Spleen (tissue), 11 donors: ENCODE measurements at regions not wholly inside any gene's neighbourhood (a gene's known extent, or its start where the extent isn't known, plus 50 kb on each side); places are given as distances from the start of the nearest gene placed in this dataset.

Experiments used
- DNase-seq: peaks from one replicate; pipeline ENCODE4 v3.0.0-alpha.2; 2020
- H3K27ac ChIP-seq, 8 donors: fragments of 200-600 bp; sonication (generic) in 7 of 8; 1 replicate in 4 of 8; 2 replicates in 4 of 8; pipeline versions ENCODE4 v1.5.0 to v1.8.0; 2016 to 2021; ENCODE audit warnings: inconsistent platforms in 4 of 8, mild to moderate bottlenecking in 4 of 8, moderate library complexity in 1 of 8
- H3K27me3 ChIP-seq, 7 donors: fragments of 200-600 bp; sonication (generic) in 6 of 7; replicated peaks in 1 of 7; 1 replicate in 4 of 7; 2 replicates in 3 of 7; pipeline versions ENCODE4 v1.5.0 to v1.8.0; 2016 to 2021; ENCODE audit warnings: inconsistent platforms in 3 of 7, mild to moderate bottlenecking in 1 of 7
- H3K36me3 ChIP-seq, 6 donors: fragments of 200-600 bp; sonication (generic) in 5 of 6; 1 replicate in 4 of 6; 2 replicates in 2 of 6; pipeline versions ENCODE4 v1.5.0 to v1.8.0; 2016 to 2021; ENCODE audit warnings: inconsistent platforms in 2 of 6
- H3K4me1 ChIP-seq, 6 donors: fragments of 200-600 bp; sonication (generic) in 5 of 6; 1 replicate in 3 of 6; 2 replicates in 3 of 6; pipeline versions ENCODE4 v1.5.0 to v1.8.0; 2016 to 2021; ENCODE audit warnings: inconsistent platforms in 3 of 6
- H3K4me3 ChIP-seq, 8 donors: fragments of 200-600 bp; sonication (generic) in 7 of 8; 1 replicate in 4 of 8; 2 replicates in 4 of 8; pipeline versions ENCODE4 v1.5.0 to v1.8.0; 2016 to 2021; ENCODE audit warnings: inconsistent platforms in 4 of 8, mild to moderate bottlenecking in 4 of 8, moderate library complexity in 2 of 8
- H3K9me3 ChIP-seq, 8 donors: fragments of 200-600 bp; sonication (generic) in 7 of 8; 1 replicate in 4 of 8; 2 replicates in 4 of 8; pipeline versions ENCODE4 v1.5.0 to v1.8.0; 2016 to 2021; ENCODE audit warnings: inconsistent platforms in 4 of 8
- CTCF ChIP-seq, 11 experiments: fragments of 200-600 bp in 7 of 11; fragments of 450-650 bp in 4 of 11; sonication (generic) in 4 of 11; IDR thresholded peaks in 8 of 11; conservative IDR thresholded peaks in 3 of 11; 1 replicate in 7 of 11; 2 replicates in 4 of 11; pipeline versions ENCODE4 v1.4.0 to v1.8.0; 2016 to 2021; ENCODE audit warnings: antibody characterized with exemption in 11 of 11, inconsistent platforms in 4 of 11, mild to moderate bottlenecking in 1 of 11
- POLR2A ChIP-seq, 3 donors: fragments of 450-650 bp; IDR thresholded peaks; one replicate each; pipeline ENCODE4 v1.5.1; 2017; ENCODE audit warnings: antibody characterized with exemption in 3 of 3, mild to moderate bottlenecking in 1 of 3
- POLR2AphosphoS5 ChIP-seq, 3 donors: sonication (generic); formaldehyde crosslinking; IDR thresholded peaks; one replicate each; pipeline ENCODE4 v1.5.1; 2017; ENCODE audit warnings: antibody characterized with exemption in 3 of 3
- WGBS, 5 donors: extraction: QIAGEN DNeasy Blood & Tissue Kit in 3 of 5; methylation state at CpG; one replicate each; pipeline versions ENCODE4 v1.1.5 to v1.1.7; 2013 to 2018; 5-methylcytosine and 5-hydroxymethylcytosine counted together
- intact Hi-C: fragments of 100-400 bp; cut with DNase I; formaldehyde crosslinking; loops from one replicate; pipeline ENCODE4 v1.15.0; 2023; ENCODE audit warnings: low total_unique reads
- donor health status: healthy with polysubstance abuse.
- donor health status: DM: no; HTN: no; CAD: no; lungs with moderate emphysema.
- donor health status: DM: no; HTN: no; CAD: no.
- donor health status: Bipolar disorder and iron deficiency.
- donor health status: healthy.
- donor health status: DM: no; HTN: no; CAD: no.
- donor health status: DM: yes; HTN: yes; CAD: no.

DNA sequence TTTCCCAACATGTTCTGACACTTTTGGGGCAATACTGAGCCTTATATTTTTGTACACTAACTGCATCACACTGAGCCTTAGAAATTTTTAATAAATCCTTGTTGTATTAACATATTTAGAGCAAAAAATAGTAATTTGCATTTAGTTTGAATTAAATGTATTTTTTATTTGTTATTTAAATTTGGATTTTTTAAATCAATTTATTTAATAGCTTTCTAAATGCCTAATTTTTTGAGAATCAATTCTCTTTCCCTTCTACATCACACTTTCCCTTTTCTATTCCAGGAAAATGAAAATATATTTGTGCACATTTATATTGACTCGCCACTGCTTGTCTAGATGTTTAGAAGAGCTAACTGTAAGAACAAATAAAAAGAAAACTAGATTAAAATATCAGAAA is 414.6 kb upstream of the POM121L12 start:
- no peak overlapping the region for H3K27ac ChIP-seq
- no peak overlapping the region for H3K4me3 ChIP-seq
- intact Hi-C loops = no loop called here
- H3K9me3 ChIP-seq = peaks cover 0 to 10% (median 0%) of the 10 kb centered on the region in 8 donors
- TF ChIP-seq POLR2A (IDR thresholded peaks at IDR 0.05) (no peak), POLR2AphosphoS5 (IDR thresholded peaks at IDR 0.05) (no peak), CTCF (IDR thresholded peaks at IDR 0.05 in 8 of 11, conservative IDR thresholded peaks at IDR 0.05 in 3 of 11) (no peak)
- H3K36me3 ChIP-seq = no peaks in the 10 kb centered on the region
- H3K27me3 ChIP-seq = no peaks in the 10 kb centered on the region
- DNase-seq = no peak
- no peaks in the 10 kb centered on the region for H3K4me1 ChIP-seq
- WGBS, 5 donors = 75 to 92% (median 85%) methylated on average over 1 of the region's 1 CpG

GRCh38 chr7:52616552-52616951 is 418.9 kb upstream of the POM121L12 start:
- DNase-seq = no peak
- H3K4me3 ChIP-seq = no peak overlapping the region
- H3K4me1 ChIP-seq = no peaks in the 10 kb centered on the region
- H3K9me3 ChIP-seq = peaks cover 0 to 5% (median 0%) of the 10 kb centered on the region in 8 donors
- TF ChIP-seq CTCF (IDR thresholded peaks at IDR 0.05 in 8 of 11, conservative IDR thresholded peaks at IDR 0.05 in 3 of 11) (no peak), POLR2A (IDR thresholded peaks at IDR 0.05) (no peak), POLR2AphosphoS5 (IDR thresholded peaks at IDR 0.05) (no peak)
- 79 to 93% (median 86%) methylated on average over 2 of the region's 2 CpGs for WGBS, 5 donors
- H3K27me3 ChIP-seq = no peaks in the 10 kb centered on the region
- no peaks in the 10 kb centered on the region for H3K36me3 ChIP-seq
- intact Hi-C loops = no loop called here
- no peak overlapping the region for H3K27ac ChIP-seq

DNA sequence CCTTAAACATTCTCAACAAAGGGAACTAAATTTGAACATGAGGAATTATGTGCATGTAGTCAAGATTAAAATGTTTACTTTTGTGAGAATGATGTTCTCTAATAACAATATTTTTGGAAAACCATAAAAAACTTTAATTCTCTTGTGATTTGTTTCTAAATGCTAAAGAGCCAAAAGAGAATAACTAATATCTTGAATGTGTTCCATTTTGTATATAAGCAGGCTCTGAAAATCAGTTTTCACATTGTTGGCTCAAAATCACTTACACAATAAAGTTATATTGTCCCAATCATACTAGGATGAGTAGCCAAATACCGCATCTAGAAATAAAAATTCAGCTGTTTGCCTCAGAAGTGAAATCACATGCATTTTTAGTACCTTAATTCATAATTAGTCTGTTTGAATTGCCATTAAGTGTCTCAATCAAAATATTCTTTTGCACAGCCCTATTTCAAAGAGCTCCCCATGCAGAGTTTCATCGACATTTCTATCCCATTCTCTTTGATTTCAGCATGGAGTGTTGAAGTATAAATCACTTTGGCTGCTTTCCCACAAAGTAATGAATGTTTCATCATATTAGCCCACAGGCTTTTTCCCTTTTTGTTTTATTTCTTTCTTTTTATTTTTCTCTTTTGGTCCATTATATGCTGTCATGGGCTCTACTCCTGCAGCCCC is 420.3 kb upstream of the POM121L12 start:
- no peaks in the 10 kb centered on the region for H3K4me1 ChIP-seq
- no peaks in the 10 kb centered on the region for H3K36me3 ChIP-seq
- no peak for DNase-seq
- H3K4me3 ChIP-seq = no peak overlapping the region
- intact Hi-C loops = no loop called here
- no peaks in the 10 kb centered on the region for H3K27me3 ChIP-seq
- TF ChIP-seq POLR2AphosphoS5 (IDR thresholded peaks at IDR 0.05) = no peak
- no peak for TF ChIP-seq POLR2A (IDR thresholded peaks at IDR 0.05)
- TF ChIP-seq CTCF (IDR thresholded peaks at IDR 0.05 in 8 of 11, conservative IDR thresholded peaks at IDR 0.05 in 3 of 11) = no peak
- peaks cover 0 to 11% (median 4%) of the 10 kb centered on the region in 8 donors for H3K9me3 ChIP-seq
- no peak overlapping the region for H3K27ac ChIP-seq
- WGBS, 5 donors = 74 to 83% (median 77%) methylated on average over 2 of the region's 2 CpGs

DNA sequence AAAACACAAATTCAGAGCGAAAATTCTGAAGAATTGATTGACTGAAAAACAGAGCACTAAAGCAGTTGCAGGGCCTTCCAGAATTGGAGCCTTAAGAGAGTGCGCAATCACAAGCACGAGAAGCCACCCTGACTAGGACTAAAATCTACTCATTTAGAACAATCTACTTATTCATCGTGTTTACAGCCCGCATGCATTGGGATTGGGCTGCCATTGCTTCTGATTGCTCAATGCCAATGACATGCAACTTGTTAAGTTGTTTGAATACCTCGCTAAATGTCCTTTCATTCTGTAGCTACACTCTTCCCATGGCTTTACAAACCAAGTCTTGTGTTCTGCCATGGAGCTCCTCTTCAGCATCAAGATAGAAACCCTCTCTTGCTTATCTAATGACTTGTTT is 425.9 kb upstream of the POM121L12 start:
- no peak for DNase-seq
- TF ChIP-seq POLR2A (IDR thresholded peaks at IDR 0.05) (no peak), POLR2AphosphoS5 (IDR thresholded peaks at IDR 0.05) (no peak), CTCF (IDR thresholded peaks at IDR 0.05 in 8 of 11, conservative IDR thresholded peaks at IDR 0.05 in 3 of 11) (no peak)
- WGBS, 5 donors = 82 to 92% (median 88%) methylated on average over 6 of the region's 6 CpGs
- no peaks in the 10 kb centered on the region for H3K4me1 ChIP-seq
- H3K27ac ChIP-seq = no peak overlapping the region
- H3K9me3 ChIP-seq = peaks cover 0 to 14% (median 4%) of the 10 kb centered on the region in 8 donors
- H3K4me3 ChIP-seq = no peak overlapping the region
- no peaks in the 10 kb centered on the region for H3K27me3 ChIP-seq
- intact Hi-C loops = no loop called here
- H3K36me3 ChIP-seq = no peaks in the 10 kb centered on the region
